ENCODE measurements at regions not wholly inside any gene's neighbourhood (a gene's known extent, or its start where the extent isn't known, plus 50 kb on each side); places are given as distances from the start of the nearest gene placed in this dataset.
A peak's percentile ranks its signal among the peaks of the same experiment; 100 is the strongest.

DNA sequence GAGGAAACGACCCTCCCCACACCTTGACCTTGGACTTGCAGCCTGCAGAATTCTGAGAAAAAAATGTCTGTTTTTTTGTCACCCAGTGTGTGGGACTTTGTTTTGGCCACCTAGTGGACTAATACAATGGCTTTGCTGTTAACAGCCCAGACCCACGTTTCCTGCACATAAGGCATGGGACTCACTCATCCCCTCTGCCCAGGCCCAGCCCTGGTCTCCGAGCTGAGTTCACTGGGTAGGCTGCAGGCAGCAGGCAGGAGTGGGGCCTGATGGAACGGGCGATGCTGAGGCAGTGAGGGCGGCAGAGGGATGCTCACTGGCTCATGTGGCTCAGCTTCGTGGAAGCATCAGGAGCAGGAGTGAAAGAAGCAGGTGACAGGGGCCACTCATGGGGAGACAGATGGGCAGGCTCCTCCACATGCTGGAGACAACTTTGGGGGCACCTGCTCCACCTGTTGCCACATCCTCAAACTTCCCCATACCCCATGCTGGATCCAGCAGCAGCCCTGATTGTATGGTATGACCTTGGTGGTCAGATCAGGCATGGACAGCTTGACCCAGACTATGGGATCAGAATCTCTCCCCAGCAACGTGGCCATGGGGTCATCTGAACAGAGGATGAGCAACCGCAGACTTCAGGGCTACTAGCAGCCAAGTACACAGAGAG lies 65.8 kb upstream of the ANTXRL start:
- H3K27ac ChIP-seq = no peak overlapping the region
- TF ChIP-seq, protein P1, sequence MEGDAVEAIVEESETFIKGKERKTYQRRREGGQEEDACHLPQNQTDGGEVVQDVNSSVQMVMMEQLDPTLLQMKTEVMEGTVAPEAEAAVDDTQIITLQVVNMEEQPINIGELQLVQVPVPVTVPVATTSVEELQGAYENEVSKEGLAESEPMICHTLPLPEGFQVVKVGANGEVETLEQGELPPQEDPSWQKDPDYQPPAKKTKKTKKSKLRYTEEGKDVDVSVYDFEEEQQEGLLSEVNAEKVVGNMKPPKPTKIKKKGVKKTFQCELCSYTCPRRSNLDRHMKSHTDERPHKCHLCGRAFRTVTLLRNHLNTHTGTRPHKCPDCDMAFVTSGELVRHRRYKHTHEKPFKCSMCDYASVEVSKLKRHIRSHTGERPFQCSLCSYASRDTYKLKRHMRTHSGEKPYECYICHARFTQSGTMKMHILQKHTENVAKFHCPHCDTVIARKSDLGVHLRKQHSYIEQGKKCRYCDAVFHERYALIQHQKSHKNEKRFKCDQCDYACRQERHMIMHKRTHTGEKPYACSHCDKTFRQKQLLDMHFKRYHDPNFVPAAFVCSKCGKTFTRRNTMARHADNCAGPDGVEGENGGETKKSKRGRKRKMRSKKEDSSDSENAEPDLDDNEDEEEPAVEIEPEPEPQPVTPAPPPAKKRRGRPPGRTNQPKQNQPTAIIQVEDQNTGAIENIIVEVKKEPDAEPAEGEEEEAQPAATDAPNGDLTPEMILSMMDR (IDR thresholded peaks at IDR 0.05) = no peak
- H3K27me3 ChIP-seq = no peaks in the 10 kb centered on the region
- DNase-seq (ENCODE audit: low spot score in 2 of 2) = peak in 1 of 2 donors; percentile 49
- no peaks in the 10 kb centered on the region for H3K9me3 ChIP-seq
- H3K36me3 ChIP-seq = no peaks in the 10 kb centered on the region
- no peak overlapping the region for H3K4me3 ChIP-seq
- no peaks in the 10 kb centered on the region for H3K4me1 ChIP-seq
- intact Hi-C loops (cut with DNase I) = no loop called here

DNA sequence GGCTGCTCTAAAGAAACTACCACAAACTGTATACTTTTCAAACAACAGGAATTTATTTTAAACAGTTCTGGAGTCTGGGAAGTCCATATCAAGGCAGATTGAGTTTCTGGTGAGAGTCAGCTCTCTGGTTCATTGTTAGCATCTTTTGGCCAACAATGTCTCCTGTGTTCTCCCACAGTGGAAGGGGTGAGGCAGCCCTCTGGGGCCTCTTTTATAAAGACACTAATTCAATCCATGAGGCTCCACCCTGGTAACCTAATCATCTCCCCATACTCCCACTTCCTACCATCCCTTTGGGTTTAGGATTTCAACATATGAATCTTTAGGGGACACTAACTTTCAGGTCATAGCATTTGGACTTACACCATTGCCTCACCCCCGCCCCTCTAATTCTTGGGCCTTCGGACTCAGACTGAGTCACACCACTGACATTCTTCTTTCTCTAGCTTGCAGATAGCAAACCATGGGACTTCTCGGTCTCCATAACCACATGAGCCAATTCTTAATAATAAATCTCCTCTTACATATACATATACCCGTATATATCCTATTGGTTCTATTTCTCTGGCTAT lies 64.3 kb upstream of the ANTXRL start:
- Histone ChIP-seq H3K27me3 (no peaks in the 10 kb centered on the region), H3K4me3 (no peak overlapping the region), H3K9me3 (no peaks in the 10 kb centered on the region), H3K36me3 (no peaks in the 10 kb centered on the region), H3K27ac (no peak overlapping the region), H3K4me1 (no peaks in the 10 kb centered on the region)
- intact Hi-C loops (cut with DNase I) = no loop called here
- TF ChIP-seq, protein P1 (IDR thresholded peaks at IDR 0.05) = no peak
- no peak for DNase-seq (ENCODE audit: low spot score in 2 of 2)

DNA sequence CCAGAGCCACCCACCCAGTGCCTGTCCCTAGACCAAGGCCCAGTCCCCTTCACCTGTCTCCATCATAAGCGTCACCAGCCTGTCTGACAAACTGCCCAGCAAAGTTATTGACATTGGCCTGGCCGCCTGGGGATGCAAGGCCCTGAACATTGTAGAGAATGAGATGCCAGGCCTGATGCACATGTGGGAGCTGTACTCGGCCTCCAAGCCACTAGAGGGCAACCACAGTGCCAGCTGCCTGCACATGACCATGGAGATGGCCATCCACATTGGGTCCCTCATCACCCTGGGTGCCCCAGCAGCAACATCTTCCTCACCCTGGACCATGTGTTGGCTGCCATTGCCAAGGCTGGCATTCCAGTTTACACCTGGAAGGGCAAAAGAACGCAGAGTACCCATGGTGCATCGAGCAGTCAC lies 63.7 kb upstream of the ANTXRL start:
- TF ChIP-seq, protein P1 (IDR thresholded peaks at IDR 0.05) = no peak
- no peak for DNase-seq (ENCODE audit: low spot score in 2 of 2)
- H3K4me1 ChIP-seq = no peaks in the 10 kb centered on the region
- no peak overlapping the region for H3K27ac ChIP-seq
- no peaks in the 10 kb centered on the region for H3K27me3 ChIP-seq
- no peak overlapping the region for H3K4me3 ChIP-seq
- H3K36me3 ChIP-seq = no peaks in the 10 kb centered on the region
- H3K9me3 ChIP-seq = no peaks in the 10 kb centered on the region
- intact Hi-C loops (cut with DNase I) = no loop called here

DNA sequence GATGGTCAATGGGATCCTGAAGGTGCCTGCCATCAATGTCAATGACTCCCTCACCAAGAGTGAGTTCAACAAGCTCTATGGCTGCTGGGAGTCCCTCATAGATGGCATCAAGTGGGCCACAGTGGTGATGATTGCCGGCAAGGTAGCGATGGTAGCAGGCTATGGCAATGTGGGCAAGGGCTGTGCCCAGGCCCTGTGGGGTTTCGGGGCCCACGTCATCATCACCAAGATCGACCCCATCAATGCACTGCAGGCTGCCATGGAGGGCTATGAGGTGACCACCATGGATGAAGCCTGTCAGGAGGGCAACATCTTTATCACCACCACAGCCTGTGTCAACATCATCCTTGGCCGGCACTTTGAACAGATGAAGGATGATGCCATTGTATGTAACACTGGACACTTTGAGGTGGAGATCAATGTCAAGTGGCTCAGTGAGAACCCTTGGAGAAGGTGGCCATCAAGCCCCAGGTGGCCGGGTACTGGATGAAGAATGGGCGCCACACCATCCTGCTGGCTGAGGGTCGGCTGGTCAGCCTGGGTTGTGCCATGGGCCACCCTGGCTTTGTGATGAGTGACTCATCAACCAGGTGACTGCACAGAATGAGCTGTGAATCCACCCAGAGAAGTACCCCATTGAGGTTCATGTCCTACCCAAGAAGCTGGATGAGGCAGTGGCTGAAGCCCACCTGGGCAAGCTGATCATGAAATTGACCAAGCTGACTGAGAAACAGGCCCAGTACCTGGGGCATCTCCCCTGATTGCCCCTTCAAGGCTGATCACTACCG lies 63.0 kb upstream of the ANTXRL start:
- H3K36me3 ChIP-seq = no peaks in the 10 kb centered on the region
- no peaks in the 10 kb centered on the region for H3K4me1 ChIP-seq
- intact Hi-C loops (cut with DNase I) = no loop called here
- DNase-seq (ENCODE audit: low spot score in 2 of 2) = no peak
- H3K9me3 ChIP-seq = no peaks in the 10 kb centered on the region
- no peak overlapping the region for H3K4me3 ChIP-seq
- H3K27me3 ChIP-seq = no peaks in the 10 kb centered on the region
- no peak overlapping the region for H3K27ac ChIP-seq
- TF ChIP-seq, protein P1 (IDR thresholded peaks at IDR 0.05) = no peak

DNA sequence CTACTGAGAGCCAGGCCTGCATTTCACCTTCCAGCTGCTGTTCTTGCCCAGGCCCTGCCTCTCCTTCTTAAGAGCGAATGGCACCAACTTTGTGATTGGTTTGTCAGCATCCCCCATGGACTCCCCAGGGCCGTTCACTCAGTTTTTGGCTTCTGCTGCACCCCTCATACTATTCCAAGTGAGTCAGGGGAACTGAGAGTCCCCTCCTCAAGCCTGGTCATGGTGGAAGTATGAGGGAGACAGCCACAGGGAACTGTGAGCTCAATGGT lies 62.4 kb upstream of the ANTXRL start:
- Histone ChIP-seq H3K27ac (no peak overlapping the region), H3K4me3 (no peak overlapping the region), H3K9me3 (no peaks in the 10 kb centered on the region), H3K36me3 (no peaks in the 10 kb centered on the region), H3K27me3 (no peaks in the 10 kb centered on the region), H3K4me1 (no peaks in the 10 kb centered on the region)
- DNase-seq (ENCODE audit: low spot score in 2 of 2) = peak in 1 of 2 donors; percentile 47
- intact Hi-C loops (cut with DNase I) = no loop called here
- TF ChIP-seq, protein P1 (IDR thresholded peaks at IDR 0.05) = no peak

Measured in ascending aorta (tissue), 2 donors.